ENCODE measurements at regions not wholly inside any gene's neighbourhood (a gene's known extent, or its start where the extent isn't known, plus 50 kb on each side); places are given as distances from the start of the nearest gene placed in this dataset.

GRCh38 chr14:45621731-45622130 lies 368.7 kb upstream of the MIS18BP1 start:
- Histone ChIP-seq H3K4me3 (IDR thresholded peaks at IDR 0.05; ENCODE audit: insufficient read depth, low read depth, low read length) (no peak overlapping the region), H2AFZ (ENCODE audit: low read depth) (no peak overlapping the region), H3K27ac (no peak overlapping the region), H3K4me1 (ENCODE audit: low read depth, poor library complexity, severe bottlenecking) (no peaks in the 10 kb centered on the region), H3K4me2 (no peak overlapping the region), H3K79me2 (ENCODE audit: insufficient read depth, low read depth) (no peaks in the 10 kb centered on the region), H4K20me1 (ENCODE audit: insufficient read depth) (no peaks in the 10 kb centered on the region), H3K36me3 (ENCODE audit: insufficient read depth) (no peaks in the 10 kb centered on the region), H3K27me3 (ENCODE audit: insufficient read depth, low read depth) (no peaks in the 10 kb centered on the region), H3K9ac (no peak overlapping the region)
- TF ChIP-seq CTCF (conservative IDR thresholded peaks at IDR 0.05; ENCODE audit: low read depth, low read length) = no peak

GRCh38 chr14:45619831-45620230 lies 366.8 kb upstream of the MIS18BP1 start:
- Histone ChIP-seq H3K9ac (no peak overlapping the region), H2AFZ (ENCODE audit: low read depth) (no peak overlapping the region), H3K27me3 (ENCODE audit: insufficient read depth, low read depth) (no peaks in the 10 kb centered on the region), H3K4me2 (no peak overlapping the region), H3K36me3 (ENCODE audit: insufficient read depth) (no peaks in the 10 kb centered on the region), H3K27ac (no peak overlapping the region), H4K20me1 (ENCODE audit: insufficient read depth) (no peaks in the 10 kb centered on the region), H3K4me3 (IDR thresholded peaks at IDR 0.05; ENCODE audit: insufficient read depth, low read depth, low read length) (no peak overlapping the region), H3K79me2 (ENCODE audit: insufficient read depth, low read depth) (no peaks in the 10 kb centered on the region), H3K4me1 (ENCODE audit: low read depth, poor library complexity, severe bottlenecking) (no peaks in the 10 kb centered on the region)
- no peak for TF ChIP-seq CTCF (conservative IDR thresholded peaks at IDR 0.05; ENCODE audit: low read depth, low read length)

GRCh38 chr14:45610318-45610717 lies 357.3 kb upstream of the MIS18BP1 start:
- Histone ChIP-seq H3K4me3 (IDR thresholded peaks at IDR 0.05; ENCODE audit: insufficient read depth, low read depth, low read length) (no peak overlapping the region), H3K4me2 (no peak overlapping the region), H3K9ac (no peak overlapping the region), H3K36me3 (ENCODE audit: insufficient read depth) (no peaks in the 10 kb centered on the region), H2AFZ (ENCODE audit: low read depth) (no peak overlapping the region), H3K79me2 (ENCODE audit: insufficient read depth, low read depth) (no peaks in the 10 kb centered on the region), H3K4me1 (ENCODE audit: low read depth, poor library complexity, severe bottlenecking) (no peaks in the 10 kb centered on the region), H4K20me1 (ENCODE audit: insufficient read depth) (no peaks in the 10 kb centered on the region), H3K27ac (no peak overlapping the region), H3K27me3 (ENCODE audit: insufficient read depth, low read depth) (no peaks in the 10 kb centered on the region)
- no peak for TF ChIP-seq CTCF (conservative IDR thresholded peaks at IDR 0.05; ENCODE audit: low read depth, low read length)

- no peak overlapping the region for H3K9ac ChIP-seq
- H3K4me3 ChIP-seq (IDR thresholded peaks at IDR 0.05; ENCODE audit: insufficient read depth, low read depth, low read length) = no peak overlapping the region
- H4K20me1 ChIP-seq (ENCODE audit: insufficient read depth) = no peaks in the 10 kb centered on the region
- no peaks in the 10 kb centered on the region for H3K27me3 ChIP-seq (ENCODE audit: insufficient read depth, low read depth)
- no peak overlapping the region for H2AFZ ChIP-seq (ENCODE audit: low read depth)
- no peaks in the 10 kb centered on the region for H3K79me2 ChIP-seq (ENCODE audit: insufficient read depth, low read depth)
- H3K36me3 ChIP-seq (ENCODE audit: insufficient read depth) = no peaks in the 10 kb centered on the region
- TF ChIP-seq CTCF (conservative IDR thresholded peaks at IDR 0.05; ENCODE audit: low read depth, low read length) = no peak
- H3K4me2 ChIP-seq = no peak overlapping the region
- no peaks in the 10 kb centered on the region for H3K4me1 ChIP-seq (ENCODE audit: low read depth, poor library complexity, severe bottlenecking)
- H3K27ac ChIP-seq = no peak overlapping the region
These were observed 334.1 kb upstream of the MIS18BP1 start for GRCh38 chr14:45587142-45587541.

- Histone ChIP-seq H3K27me3 (ENCODE audit: insufficient read depth, low read depth) (no peaks in the 10 kb centered on the region), H3K36me3 (ENCODE audit: insufficient read depth) (no peaks in the 10 kb centered on the region), H2AFZ (ENCODE audit: low read depth) (no peak overlapping the region), H3K4me1 (ENCODE audit: low read depth, poor library complexity, severe bottlenecking) (no peaks in the 10 kb centered on the region), H3K27ac (no peak overlapping the region), H3K4me3 (IDR thresholded peaks at IDR 0.05; ENCODE audit: insufficient read depth, low read depth, low read length) (no peak overlapping the region), H4K20me1 (ENCODE audit: insufficient read depth) (no peaks in the 10 kb centered on the region), H3K4me2 (no peak overlapping the region), H3K79me2 (ENCODE audit: insufficient read depth, low read depth) (no peaks in the 10 kb centered on the region), H3K9ac (no peak overlapping the region)
- TF ChIP-seq CTCF (conservative IDR thresholded peaks at IDR 0.05; ENCODE audit: low read depth, low read length) = no peak
These were observed 306.6 kb upstream of the MIS18BP1 start for GRCh38 chr14:45559626-45560025.
